ENCODE measurements at regions not wholly inside any gene's neighbourhood (a gene's known extent, or its start where the extent isn't known, plus 50 kb on each side); places are given as distances from the start of the nearest gene placed in this dataset.
A peak's percentile ranks its signal among the peaks of the same experiment; 100 is the strongest.

DNA sequence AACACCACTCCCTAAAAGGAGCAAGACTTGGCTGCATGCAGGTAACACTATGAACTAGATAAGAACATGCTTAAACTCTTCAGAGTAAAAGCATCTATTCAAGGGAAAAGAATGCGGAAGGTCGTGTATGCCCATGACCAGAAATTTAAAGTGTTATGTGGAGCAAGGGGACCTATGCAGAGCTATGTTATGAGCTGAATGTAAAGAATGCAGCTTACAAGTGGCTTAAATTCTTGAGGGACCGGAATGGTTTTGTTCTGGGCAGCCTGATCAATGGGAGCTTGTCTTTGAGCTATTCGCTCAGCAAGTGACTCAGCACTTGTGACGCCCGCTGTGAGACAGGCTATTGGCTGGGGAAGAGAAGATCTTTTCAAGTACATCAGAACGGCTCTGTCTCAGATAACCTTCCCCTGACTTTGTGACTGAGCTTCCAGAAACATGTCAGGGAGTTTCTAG, 367.5 kb upstream of the THBS1 start:
- H4K8ac ChIP-seq (ENCODE audit: low read depth, low read length), result no peak overlapping the region
- H2BK12ac ChIP-seq (ENCODE audit: low read length), result no peak overlapping the region
- no peaks in the 10 kb centered on the region for H3K27me3 ChIP-seq (ENCODE audit: control insufficient read depth in 3 of 3, insufficient read depth in 3 of 3, low read depth in 1 of 3, low read length in 3 of 3)
- H3K27ac ChIP-seq (replicated peaks; ENCODE audit: low read length), result peak overlapping the region; percentile 72
- no peak overlapping the region for H2BK5ac ChIP-seq (ENCODE audit: low read length)
- no peaks in the 10 kb centered on the region for H3K79me1 ChIP-seq (ENCODE audit: low read depth, low read length)
- no peak overlapping the region for H3K14ac ChIP-seq (ENCODE audit: low read length)
- DNase-seq (ENCODE audit: low spot score), result peak; percentile 88
- no peak overlapping the region for H4K91ac ChIP-seq (ENCODE audit: low read depth, low read length, poor library complexity)
- H3K4me1 ChIP-seq (ENCODE audit: control insufficient read depth in 2 of 2, insufficient read depth in 1 of 2, low read depth in 1 of 2, low read length in 2 of 2), result peaks cover 3 to 13% of the 10 kb centered on the region in 2 donors
- H2BK120ac ChIP-seq (ENCODE audit: low read depth, low read length), result no peak overlapping the region
- H3K9me3 ChIP-seq (replicated peaks in 1 of 2; ENCODE audit: control insufficient read depth in 2 of 2, insufficient read depth in 1 of 2, low read depth in 1 of 2, low read length in 2 of 2), result peaks cover 4 to 28% of the 10 kb centered on the region in 2 donors
- no peak overlapping the region for H3K9ac ChIP-seq (ENCODE audit: low read depth, low read length, poor library complexity)
- no peak overlapping the region for H2AK5ac ChIP-seq (ENCODE audit: low read depth, low read length)
- no peaks in the 10 kb centered on the region for H3K36me3 ChIP-seq (replicated peaks in 1 of 2; ENCODE audit: control insufficient read depth in 2 of 2, insufficient read depth in 2 of 2, low read length in 2 of 2)
- no peak overlapping the region for H2BK15ac ChIP-seq (ENCODE audit: low read length)
- peak overlapping the region in 1 of 2 donors; percentile 16 for H3K4me3 ChIP-seq (ENCODE audit: low read length in 2 of 2)
- no peak overlapping the region for H3K4me2 ChIP-seq (ENCODE audit: insufficient read depth, low read length, poor library complexity, severe bottlenecking)
- no peak overlapping the region for H3K23ac ChIP-seq (ENCODE audit: low read depth, low read length, poor library complexity)
- WGBS, 2 donors (ENCODE audit: extremely low coverage in 2 of 2, insufficient read length in 2 of 2, insufficient replicate concordance in 1 of 2), result no CpG with 5 or more reads among the region's 7 CpGs
- peak overlapping the region; percentile 88 for H2AFZ ChIP-seq (ENCODE audit: low read length)
- no peak overlapping the region for H3K18ac ChIP-seq (ENCODE audit: low read length)
- H3K4ac ChIP-seq (ENCODE audit: low read length), result no peak overlapping the region

DNA sequence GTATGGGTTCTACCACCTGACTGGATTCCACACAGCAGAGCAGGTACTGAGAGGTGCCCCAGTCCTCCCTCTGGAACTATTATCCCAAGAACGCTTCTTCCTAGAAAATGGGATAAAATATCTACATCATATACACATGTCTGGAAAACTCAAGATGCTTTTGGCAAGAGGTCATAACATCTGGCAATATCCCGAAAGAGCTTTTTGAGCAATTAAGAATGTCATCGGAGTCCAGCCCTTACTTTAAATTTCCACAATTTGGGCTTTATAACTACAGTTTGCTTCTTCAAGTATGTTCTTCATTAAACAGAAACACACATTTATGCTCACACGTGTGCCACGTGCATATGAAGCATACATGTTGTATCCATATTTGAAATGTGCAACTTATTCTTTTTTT, 365.9 kb upstream of the THBS1 start:
- Histone ChIP-seq H2BK120ac (ENCODE audit: low read depth, low read length) (no peak overlapping the region), H2BK15ac (ENCODE audit: low read length) (no peak overlapping the region), H3K23ac (ENCODE audit: low read depth, low read length, poor library complexity) (no peak overlapping the region), H3K14ac (ENCODE audit: low read length) (no peak overlapping the region), H4K91ac (ENCODE audit: low read depth, low read length, poor library complexity) (no peak overlapping the region), H3K4me3 (ENCODE audit: low read length in 2 of 2) (no peak overlapping the region), H2AFZ (ENCODE audit: low read length) (no peak overlapping the region), H2BK12ac (ENCODE audit: low read length) (no peak overlapping the region), H3K36me3 (replicated peaks in 1 of 2; ENCODE audit: control insufficient read depth in 2 of 2, insufficient read depth in 2 of 2, low read length in 2 of 2) (no peaks in the 10 kb centered on the region), H3K9me3 (replicated peaks in 1 of 2; ENCODE audit: control insufficient read depth in 2 of 2, insufficient read depth in 1 of 2, low read depth in 1 of 2, low read length in 2 of 2) (peaks cover 4 to 24% of the 10 kb centered on the region in 2 donors), H3K4me2 (ENCODE audit: insufficient read depth, low read length, poor library complexity, severe bottlenecking) (no peak overlapping the region), H2AK5ac (ENCODE audit: low read depth, low read length) (no peak overlapping the region), H2BK5ac (ENCODE audit: low read length) (no peak overlapping the region), H3K4ac (ENCODE audit: low read length) (no peak overlapping the region), H3K4me1 (ENCODE audit: control insufficient read depth in 2 of 2, insufficient read depth in 1 of 2, low read depth in 1 of 2, low read length in 2 of 2) (peaks cover 3 to 13% of the 10 kb centered on the region in 2 donors), H4K8ac (ENCODE audit: low read depth, low read length) (no peak overlapping the region), H3K79me1 (ENCODE audit: low read depth, low read length) (no peaks in the 10 kb centered on the region), H3K27ac (replicated peaks; ENCODE audit: low read length) (no peak overlapping the region), H3K27me3 (ENCODE audit: control insufficient read depth in 3 of 3, insufficient read depth in 3 of 3, low read depth in 1 of 3, low read length in 3 of 3) (no peaks in the 10 kb centered on the region), H3K9ac (ENCODE audit: low read depth, low read length, poor library complexity) (no peak overlapping the region), H3K18ac (ENCODE audit: low read length) (no peak overlapping the region)
- DNase-seq (ENCODE audit: low spot score), result no peak
- WGBS, 2 donors (ENCODE audit: extremely low coverage in 2 of 2, insufficient read length in 2 of 2, insufficient replicate concordance in 1 of 2), result no CpG with 5 or more reads among the region's 5 CpGs

DNA sequence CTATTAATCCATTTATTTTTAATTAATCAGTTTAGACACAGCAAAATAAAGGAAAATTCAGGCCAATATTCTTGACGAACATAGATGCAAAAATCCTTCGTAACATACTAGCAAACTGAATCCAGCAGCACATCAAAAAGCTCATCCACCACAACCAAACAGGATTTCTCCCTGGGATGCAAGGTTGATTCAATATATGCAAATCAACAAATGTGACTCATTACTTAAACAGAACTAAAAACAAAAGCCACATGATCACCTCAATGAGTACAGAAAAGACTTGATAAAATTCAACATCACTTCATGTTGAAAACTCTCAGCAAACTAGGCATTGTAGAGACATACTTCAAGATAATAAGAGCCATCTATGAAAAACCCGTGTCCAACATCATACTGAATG, 364.1 kb upstream of the THBS1 start:
- Histone ChIP-seq H4K91ac (ENCODE audit: low read depth, low read length, poor library complexity) (no peak overlapping the region), H3K79me1 (ENCODE audit: low read depth, low read length) (no peaks in the 10 kb centered on the region), H3K27ac (replicated peaks; ENCODE audit: low read length) (no peak overlapping the region), H3K4me3 (ENCODE audit: low read length in 2 of 2) (no peak overlapping the region), H2BK120ac (ENCODE audit: low read depth, low read length) (no peak overlapping the region), H3K18ac (ENCODE audit: low read length) (no peak overlapping the region), H2BK15ac (ENCODE audit: low read length) (no peak overlapping the region), H3K23ac (ENCODE audit: low read depth, low read length, poor library complexity) (no peak overlapping the region), H3K4ac (ENCODE audit: low read length) (no peak overlapping the region), H3K9me3 (replicated peaks in 1 of 2; ENCODE audit: control insufficient read depth in 2 of 2, insufficient read depth in 1 of 2, low read depth in 1 of 2, low read length in 2 of 2) (peaks cover 2 to 17% of the 10 kb centered on the region in 2 donors), H3K4me1 (ENCODE audit: control insufficient read depth in 2 of 2, insufficient read depth in 1 of 2, low read depth in 1 of 2, low read length in 2 of 2) (peaks cover 3 to 13% of the 10 kb centered on the region in 2 donors), H3K9ac (ENCODE audit: low read depth, low read length, poor library complexity) (no peak overlapping the region), H2BK12ac (ENCODE audit: low read length) (no peak overlapping the region), H4K8ac (ENCODE audit: low read depth, low read length) (no peak overlapping the region), H3K27me3 (ENCODE audit: control insufficient read depth in 3 of 3, insufficient read depth in 3 of 3, low read depth in 1 of 3, low read length in 3 of 3) (no peaks in the 10 kb centered on the region), H3K4me2 (ENCODE audit: insufficient read depth, low read length, poor library complexity, severe bottlenecking) (no peak overlapping the region), H2AFZ (ENCODE audit: low read length) (no peak overlapping the region), H3K14ac (ENCODE audit: low read length) (no peak overlapping the region), H2BK5ac (ENCODE audit: low read length) (no peak overlapping the region), H3K36me3 (replicated peaks in 1 of 2; ENCODE audit: control insufficient read depth in 2 of 2, insufficient read depth in 2 of 2, low read length in 2 of 2) (no peaks in the 10 kb centered on the region), H2AK5ac (ENCODE audit: low read depth, low read length) (no peak overlapping the region)
- whole genome bisulfite sequencing, 2 donors (ENCODE audit: extremely low coverage in 2 of 2, insufficient read length in 2 of 2, insufficient replicate concordance in 1 of 2), result no CpG with 5 or more reads among the region's 3 CpGs
- DNase-seq (ENCODE audit: low spot score), result no peak

DNA sequence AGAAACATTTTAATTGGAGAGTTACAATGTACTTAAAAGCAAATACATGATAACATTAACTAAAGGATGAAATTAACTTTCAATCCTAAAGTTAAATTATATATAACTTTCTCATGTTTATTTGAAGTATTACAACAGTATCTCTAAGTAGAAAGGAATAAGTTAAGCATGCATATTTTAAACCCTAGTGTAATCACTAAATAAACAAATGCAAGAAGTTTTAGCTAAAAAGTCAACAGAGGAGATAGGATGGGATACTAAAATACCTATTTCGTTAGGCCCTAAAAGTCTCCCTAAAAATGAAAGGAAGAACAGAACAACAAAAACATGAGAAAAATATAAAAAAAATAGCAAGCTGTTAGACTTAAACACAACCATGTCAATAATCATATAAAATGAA, 361.3 kb upstream of the THBS1 start:
- H3K27ac ChIP-seq (replicated peaks; ENCODE audit: low read length), result no peak overlapping the region
- no peaks in the 10 kb centered on the region for H3K36me3 ChIP-seq (replicated peaks in 1 of 2; ENCODE audit: control insufficient read depth in 2 of 2, insufficient read depth in 2 of 2, low read length in 2 of 2)
- no peak overlapping the region for H3K4me2 ChIP-seq (ENCODE audit: insufficient read depth, low read length, poor library complexity, severe bottlenecking)
- no peaks in the 10 kb centered on the region for H3K79me1 ChIP-seq (ENCODE audit: low read depth, low read length)
- peaks cover 0 to 8% of the 10 kb centered on the region in 2 donors for H3K9me3 ChIP-seq (replicated peaks in 1 of 2; ENCODE audit: control insufficient read depth in 2 of 2, insufficient read depth in 1 of 2, low read depth in 1 of 2, low read length in 2 of 2)
- H4K91ac ChIP-seq (ENCODE audit: low read depth, low read length, poor library complexity), result no peak overlapping the region
- no peak overlapping the region for H2BK5ac ChIP-seq (ENCODE audit: low read length)
- no peak overlapping the region for H2BK120ac ChIP-seq (ENCODE audit: low read depth, low read length)
- no peak overlapping the region for H2BK15ac ChIP-seq (ENCODE audit: low read length)
- H3K4ac ChIP-seq (ENCODE audit: low read length), result no peak overlapping the region
- no peak for DNase-seq (ENCODE audit: low spot score)
- no peak overlapping the region for H3K4me3 ChIP-seq (ENCODE audit: low read length in 2 of 2)
- H3K27me3 ChIP-seq (ENCODE audit: control insufficient read depth in 3 of 3, insufficient read depth in 3 of 3, low read depth in 1 of 3, low read length in 3 of 3), result no peaks in the 10 kb centered on the region
- H4K8ac ChIP-seq (ENCODE audit: low read depth, low read length), result no peak overlapping the region
- no peak overlapping the region for H3K18ac ChIP-seq (ENCODE audit: low read length)
- WGBS, 2 donors (ENCODE audit: extremely low coverage in 2 of 2, insufficient read length in 2 of 2, insufficient replicate concordance in 1 of 2), result no CpG with 5 or more reads among the region's 1 CpG
- H2AK5ac ChIP-seq (ENCODE audit: low read depth, low read length), result no peak overlapping the region
- no peak overlapping the region for H2AFZ ChIP-seq (ENCODE audit: low read length)
- no peak overlapping the region for H2BK12ac ChIP-seq (ENCODE audit: low read length)
- H3K14ac ChIP-seq (ENCODE audit: low read length), result no peak overlapping the region
- no peaks in the 10 kb centered on the region for H3K4me1 ChIP-seq (ENCODE audit: control insufficient read depth in 2 of 2, insufficient read depth in 1 of 2, low read depth in 1 of 2, low read length in 2 of 2)
- no peak overlapping the region for H3K23ac ChIP-seq (ENCODE audit: low read depth, low read length, poor library complexity)
- H3K9ac ChIP-seq (ENCODE audit: low read depth, low read length, poor library complexity), result no peak overlapping the region

Measured in neuronal stem cell (in vitro differentiated cells).